ENCODE measurements at regions not wholly inside any gene's neighbourhood (a gene's known extent, or its start where the extent isn't known, plus 50 kb on each side); places are given as distances from the start of the nearest gene placed in this dataset.

DNA sequence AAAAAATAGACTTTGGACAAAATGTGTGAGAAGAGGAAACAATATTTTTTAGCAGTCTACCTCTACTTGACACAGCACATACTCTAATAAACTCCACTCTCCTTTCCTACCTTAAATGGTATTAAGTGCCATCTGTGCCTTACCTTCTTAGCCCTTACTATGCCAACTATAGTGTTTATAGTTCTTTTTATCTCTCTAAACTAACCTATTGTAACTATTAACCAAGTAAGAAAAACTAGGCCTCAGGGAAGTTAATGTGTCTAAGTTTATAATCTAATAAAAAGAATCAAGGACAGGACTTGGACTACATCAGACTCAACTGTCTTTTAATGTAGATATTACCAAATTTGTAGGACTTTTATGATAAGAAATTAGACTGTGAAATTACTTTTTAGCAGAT lies 251.7 kb upstream of the ROBO2 start:
- H3K9me2 ChIP-seq (ENCODE audit: insufficient read depth): no peaks in the 10 kb centered on the region; the same call in 1 of the 2 replicates
- no TSS peak for BruUV-seq (replicated peaks)
- no peak overlapping the region for H3K4me3 ChIP-seq
- ChIA-PET POLR2A (ENCODE audit: unreplicated experiment) (no interaction called here), CTCF (no interaction called here)
- H3K36me3 ChIP-seq (ENCODE audit: low read depth): no peaks in the 10 kb centered on the region
- no peaks in the 10 kb centered on the region for H3K9me3 ChIP-seq (ENCODE audit: insufficient read depth, low read depth)
- no peak for TF ChIP-seq EZH2 (IDR thresholded peaks at IDR 0.05; ENCODE audit: low read depth)
- TF ChIP-seq, protein P1, sequence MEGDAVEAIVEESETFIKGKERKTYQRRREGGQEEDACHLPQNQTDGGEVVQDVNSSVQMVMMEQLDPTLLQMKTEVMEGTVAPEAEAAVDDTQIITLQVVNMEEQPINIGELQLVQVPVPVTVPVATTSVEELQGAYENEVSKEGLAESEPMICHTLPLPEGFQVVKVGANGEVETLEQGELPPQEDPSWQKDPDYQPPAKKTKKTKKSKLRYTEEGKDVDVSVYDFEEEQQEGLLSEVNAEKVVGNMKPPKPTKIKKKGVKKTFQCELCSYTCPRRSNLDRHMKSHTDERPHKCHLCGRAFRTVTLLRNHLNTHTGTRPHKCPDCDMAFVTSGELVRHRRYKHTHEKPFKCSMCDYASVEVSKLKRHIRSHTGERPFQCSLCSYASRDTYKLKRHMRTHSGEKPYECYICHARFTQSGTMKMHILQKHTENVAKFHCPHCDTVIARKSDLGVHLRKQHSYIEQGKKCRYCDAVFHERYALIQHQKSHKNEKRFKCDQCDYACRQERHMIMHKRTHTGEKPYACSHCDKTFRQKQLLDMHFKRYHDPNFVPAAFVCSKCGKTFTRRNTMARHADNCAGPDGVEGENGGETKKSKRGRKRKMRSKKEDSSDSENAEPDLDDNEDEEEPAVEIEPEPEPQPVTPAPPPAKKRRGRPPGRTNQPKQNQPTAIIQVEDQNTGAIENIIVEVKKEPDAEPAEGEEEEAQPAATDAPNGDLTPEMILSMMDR (conservative IDR thresholded peaks at IDR 0.05): no peak
- DNase-seq: no peak
- H3F3A ChIP-seq (ENCODE audit: insufficient read depth, low read depth): no peaks in the 10 kb centered on the region
- no peak overlapping the region for H2AFZ ChIP-seq
- no peaks in the 10 kb centered on the region for H3K4me1 ChIP-seq (replicated peaks; ENCODE audit: insufficient read depth)
- H3K79me2 ChIP-seq (ENCODE audit: low read depth): no peaks in the 10 kb centered on the region
- H3K27me3 ChIP-seq (ENCODE audit: insufficient read depth, low read depth): no peaks in the 10 kb centered on the region
- no peak overlapping the region for H3K27ac ChIP-seq
- H4K20me1 ChIP-seq (ENCODE audit: insufficient read depth): no peaks in the 10 kb centered on the region
- intact Hi-C loops (cut with micrococcal nuclease; ENCODE audit: unreplicated experiment): no loop called here
- no peak overlapping the region for H3K4me2 ChIP-seq

DNA sequence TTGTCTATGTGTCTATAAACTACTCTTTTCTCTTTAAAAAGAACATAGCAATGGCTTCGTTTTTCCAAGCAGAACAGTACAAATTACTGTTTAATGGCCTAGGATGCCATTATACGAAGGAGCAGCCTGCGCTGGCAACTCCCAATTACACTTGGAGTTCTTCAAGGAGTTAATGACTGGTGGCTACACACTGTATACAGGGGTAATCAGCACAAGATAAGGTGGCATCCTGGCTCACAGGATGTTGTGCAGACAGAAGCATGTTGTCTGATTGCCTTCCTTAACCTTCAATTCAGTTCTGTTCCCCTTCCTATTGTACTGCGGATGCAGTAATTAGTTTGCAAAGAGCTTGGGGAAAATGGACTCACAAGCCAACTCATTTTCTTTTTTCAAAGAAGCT lies 250.7 kb upstream of the ROBO2 start:
- no TSS peak for BruUV-seq (replicated peaks)
- Histone ChIP-seq H2AFZ (no peak overlapping the region), H3K4me1 (replicated peaks; ENCODE audit: insufficient read depth) (no peaks in the 10 kb centered on the region), H3K9me3 (ENCODE audit: insufficient read depth, low read depth) (no peaks in the 10 kb centered on the region), H3K36me3 (ENCODE audit: low read depth) (no peaks in the 10 kb centered on the region), H4K20me1 (ENCODE audit: insufficient read depth) (no peaks in the 10 kb centered on the region), H3F3A (ENCODE audit: insufficient read depth, low read depth) (no peaks in the 10 kb centered on the region), H3K4me3 (no peak overlapping the region), H3K27me3 (ENCODE audit: insufficient read depth, low read depth) (no peaks in the 10 kb centered on the region), H3K79me2 (ENCODE audit: low read depth) (no peaks in the 10 kb centered on the region), H3K27ac (no peak overlapping the region), H3K4me2 (no peak overlapping the region), H3K9me2 (ENCODE audit: insufficient read depth) (no peaks in the 10 kb centered on the region; the same call in 1 of the 2 replicates)
- ChIA-PET CTCF (no interaction called here), POLR2A (ENCODE audit: unreplicated experiment) (no interaction called here)
- intact Hi-C loops (cut with micrococcal nuclease; ENCODE audit: unreplicated experiment): no loop called here
- no peak for DNase-seq
- no peak for TF ChIP-seq EZH2 (IDR thresholded peaks at IDR 0.05; ENCODE audit: low read depth)

DNA sequence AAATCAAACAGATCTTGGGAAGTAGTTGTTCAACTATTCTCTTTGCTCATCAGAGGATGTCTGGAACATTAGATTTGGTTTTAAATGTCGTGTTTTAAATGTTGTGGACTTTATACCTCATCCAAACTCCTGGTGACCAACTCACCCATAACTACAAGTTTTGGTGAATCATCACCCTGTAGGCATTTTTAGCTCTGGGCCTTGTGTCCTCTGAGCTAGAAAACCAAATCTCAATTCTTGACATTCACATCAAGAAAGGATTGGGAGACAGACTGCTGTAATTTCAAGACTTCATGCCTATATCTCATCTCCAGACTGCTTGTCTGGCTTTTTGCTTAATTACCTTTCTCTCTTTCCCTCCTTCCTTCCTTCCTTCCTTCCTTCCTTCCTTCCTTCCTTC lies 228.5 kb upstream of the ROBO2 start:
- Histone ChIP-seq H3K27me3 (ENCODE audit: insufficient read depth, low read depth) (no peaks in the 10 kb centered on the region), H4K20me1 (ENCODE audit: insufficient read depth) (no peaks in the 10 kb centered on the region), H3K9me2 (ENCODE audit: insufficient read depth) (no peaks in the 10 kb centered on the region), H3F3A (ENCODE audit: insufficient read depth, low read depth) (no peaks in the 10 kb centered on the region), H3K4me1 (replicated peaks; ENCODE audit: insufficient read depth) (no peaks in the 10 kb centered on the region), H3K27ac (no peak overlapping the region), H2AFZ (no peak overlapping the region), H3K4me3 (no peak overlapping the region), H3K9me3 (ENCODE audit: insufficient read depth, low read depth) (no peaks in the 10 kb centered on the region), H3K4me2 (no peak overlapping the region), H3K79me2 (ENCODE audit: low read depth) (no peaks in the 10 kb centered on the region), H3K36me3 (ENCODE audit: low read depth) (no peaks in the 10 kb centered on the region)
- TF ChIP-seq, protein P1 (conservative IDR thresholded peaks at IDR 0.05): no peak
- no peak for TF ChIP-seq EZH2 (IDR thresholded peaks at IDR 0.05; ENCODE audit: low read depth)
- no TSS peak for BruUV-seq (replicated peaks)
- CTCF ChIA-PET: no interaction called here
- POLR2A ChIA-PET (ENCODE audit: unreplicated experiment): no interaction called here
- no peak for DNase-seq
- intact Hi-C loops (cut with micrococcal nuclease; ENCODE audit: unreplicated experiment): no loop called here

DNA sequence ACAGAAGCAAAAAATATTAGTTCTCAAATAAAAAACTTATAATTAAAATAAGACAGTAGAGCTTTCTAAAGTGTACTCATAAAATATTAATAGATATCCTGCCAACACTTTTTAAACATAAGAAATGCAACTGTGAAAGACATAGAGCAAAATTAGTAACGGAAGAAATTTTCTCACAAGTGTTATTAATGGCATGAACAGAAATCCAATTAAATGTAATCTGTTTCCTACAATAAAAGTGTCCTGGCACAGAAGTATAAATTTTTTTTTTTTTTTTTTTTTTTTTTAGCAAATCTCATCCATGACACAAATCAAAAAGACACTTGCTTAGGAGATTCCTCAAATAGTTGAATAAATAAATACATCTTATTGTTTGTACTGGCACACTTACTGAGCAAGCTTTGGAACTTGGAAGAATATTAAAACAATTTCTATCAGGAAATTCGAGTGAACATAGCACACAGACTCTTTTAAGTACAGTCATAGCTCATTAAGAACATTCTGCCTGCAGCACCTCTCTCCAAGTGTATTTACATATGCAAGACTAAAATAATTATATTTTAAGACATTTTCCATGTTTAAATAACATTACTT lies 227.2 kb upstream of the ROBO2 start:
- Histone ChIP-seq H3K9me2 (ENCODE audit: insufficient read depth) (no peaks in the 10 kb centered on the region), H4K20me1 (ENCODE audit: insufficient read depth) (no peaks in the 10 kb centered on the region), H3K4me1 (replicated peaks; ENCODE audit: insufficient read depth) (no peaks in the 10 kb centered on the region), H3K4me3 (no peak overlapping the region), H3K9me3 (ENCODE audit: insufficient read depth, low read depth) (no peaks in the 10 kb centered on the region), H3K79me2 (ENCODE audit: low read depth) (no peaks in the 10 kb centered on the region), H3K4me2 (no peak overlapping the region), H3K36me3 (ENCODE audit: low read depth) (no peaks in the 10 kb centered on the region), H3K27ac (no peak overlapping the region), H3K27me3 (ENCODE audit: insufficient read depth, low read depth) (no peaks in the 10 kb centered on the region), H3F3A (ENCODE audit: insufficient read depth, low read depth) (no peaks in the 10 kb centered on the region), H2AFZ (no peak overlapping the region)
- ChIA-PET POLR2A (ENCODE audit: unreplicated experiment) (no interaction called here), CTCF (no interaction called here)
- intact Hi-C loops (cut with micrococcal nuclease; ENCODE audit: unreplicated experiment): no loop called here
- DNase-seq: no peak
- TF ChIP-seq, protein P1 (conservative IDR thresholded peaks at IDR 0.05): no peak
- TF ChIP-seq EZH2 (IDR thresholded peaks at IDR 0.05; ENCODE audit: low read depth): no peak
- BruUV-seq (replicated peaks): no TSS peak

Data from PC-9 (cell line).